HCT116 (cell line): ENCODE measurements at regions not wholly inside any gene's neighbourhood (a gene's known extent, or its start where the extent isn't known, plus 50 kb on each side); places are given as distances from the start of the nearest gene placed in this dataset.

ENCODE experiments used
- ATAC-seq: fragments of 200-7000 bp; cut with Tn5 transposase; 2 replicates; pipeline ENCODE4 v1.9.1; 2020; ENCODE audit warnings: mild to moderate bottlenecking, moderate library complexity
- BruUV-seq: library from RNA; stranded (reverse); fragments of 400-500 nt; replicated peaks from 2 replicates; lab custom pipeline; 2021; lab: Mats Ljungman, UMichigan
- CTCF ChIA-PET: fragments of 300-600 bp; sonication (Branson Sonifier 250); formaldehyde crosslinking; loops from one replicate; lab custom pipeline; 2021; ENCODE audit warnings: antibody characterized with exemption; lab: Charles Lee
- POLR2A ChIA-PET: fragments of 300-600, 350-600 bp; sonication (Branson Sonifier 250); formaldehyde crosslinking; loops from one replicate; lab custom pipeline; 2021; ENCODE audit warnings: antibody characterized with exemption; lab: Charles Lee
- RAD21 ChIA-PET, 2 experiments: fragments of 300-600 bp; sonication (Branson Sonifier 250); formaldehyde crosslinking; loops; one replicate each; lab custom pipeline; 2023; ENCODE audit warnings: low total read pairs in 2 of 2; ENCODE audit not compliant: uncharacterized antibody in 2 of 2, unreplicated experiment in 2 of 2, low non-redundant PET in 1 of 2; lab: Charles Lee
- DNase-seq: peaks from one replicate; pipeline ENCODE4 v3.0.0-alpha.2; 2010; ENCODE audit warnings: low read depth, low spot score
- H2AFZ ChIP-seq: fragments of 200-600 bp; shearing (Covaris generic), sonication (generic); 2 replicates; pipeline ENCODE4 v1.6.1; 2017; ENCODE audit warnings: low read depth, mixed run types, mixed read lengths, antibody characterized with exemption, low read length; ENCODE audit not compliant: poor library complexity, severe bottlenecking
- H3K27ac ChIP-seq: 2 replicates; pipeline ENCODE4 v1.5.1; 2012; ENCODE audit warnings: low read depth, low read length
- H3K27me3 ChIP-seq: fragments of 200-600 bp; sonication (generic); 2 replicates; pipeline ENCODE4 v1.6.1; 2016; ENCODE audit warnings: mixed run types, low read length, mixed read lengths; ENCODE audit not compliant: insufficient read depth
- H3K36me3 ChIP-seq, 2 experiments: fragments of 200-500 bp in 1 of 2; fragments of 200-600 bp in 1 of 2; sonication (Bioruptor generic) in 1 of 2; sonication (generic) in 1 of 2; 2 replicates each; pipeline versions ENCODE4 v1.5.1 to v1.6.1; 2014 to 2016; ENCODE audit warnings: low read length in 2 of 2, inconsistent platforms in 1 of 2, mixed read lengths in 1 of 2, mixed run types in 1 of 2; ENCODE audit not compliant: insufficient read depth in 2 of 2, control insufficient read depth in 1 of 2
- H3K4me1 ChIP-seq, 2 experiments: fragments of 200-600 bp in 1 of 2; sonication (generic) in 1 of 2; 2 replicates each; pipeline versions ENCODE4 v1.5.1 to v1.6.1; 2012 to 2017; ENCODE audit warnings: low read length in 2 of 2, inconsistent platforms in 1 of 2, mild to moderate bottlenecking in 1 of 2, mixed read lengths in 1 of 2, mixed run types in 1 of 2, moderate library complexity in 1 of 2; ENCODE audit not compliant: insufficient read depth in 2 of 2, control insufficient read depth in 1 of 2
- H3K4me2 ChIP-seq: fragments of 200-600 bp; sonication (generic); 2 replicates; pipeline ENCODE4 v1.6.1; 2017; ENCODE audit warnings: mixed run types, low read length, mixed read lengths
- H3K4me3 ChIP-seq, 2 experiments: fragments of 200-600 bp in 1 of 2; sonication (generic) in 1 of 2; replicated peaks in 1 of 2; 2 replicates each; pipeline ENCODE4 v1.5.1; 2011 to 2016; ENCODE audit warnings: low read length in 2 of 2, control low read depth in 1 of 2, low read depth in 1 of 2, mild to moderate bottlenecking in 1 of 2, mixed read lengths in 1 of 2, mixed run types in 1 of 2
- H3K79me2 ChIP-seq: fragments of 200-600 bp; sonication (generic); 2 replicates; pipeline ENCODE4 v1.6.1; 2017; ENCODE audit warnings: mild to moderate bottlenecking, mixed run types, low read length, moderate library complexity, mixed read lengths; ENCODE audit not compliant: insufficient read depth
- H3K9ac ChIP-seq: fragments of 200-600 bp; sonication (generic); 2 replicates; pipeline ENCODE4 v1.6.1; 2016; ENCODE audit warnings: low read length, mixed read lengths
- H3K9me2 ChIP-seq: fragments of 200-600 bp; sonication (generic), shearing (Covaris generic); 2 replicates; pipeline ENCODE4 v1.6.1; 2017; ENCODE audit warnings: mixed run types, mild to moderate bottlenecking, moderate library complexity; ENCODE audit not compliant: insufficient read depth
- H3K9me3 ChIP-seq, 2 experiments: fragments of 200-500 bp in 1 of 2; fragments of 200-600 bp in 1 of 2; sonication (Bioruptor generic) in 1 of 2; sonication (generic) in 1 of 2; 2 replicates each; pipeline ENCODE4 v1.6.1; 2014 to 2017; ENCODE audit warnings: low read length in 2 of 2, mixed read lengths in 2 of 2, inconsistent platforms in 1 of 2, low read depth in 1 of 2, mild to moderate bottlenecking in 1 of 2, mixed run types in 1 of 2, moderate library complexity in 1 of 2; ENCODE audit not compliant: control insufficient read depth in 1 of 2, insufficient read depth in 1 of 2
- H4K20me1 ChIP-seq: fragments of 200-600 bp; sonication (generic), shearing (Covaris generic); 2 replicates; pipeline ENCODE4 v1.6.1; 2017; ENCODE audit warnings: mixed run types, mild to moderate bottlenecking, moderate library complexity; ENCODE audit not compliant: insufficient read depth
- EGR1 ChIP-seq: IDR thresholded peaks from 2 replicates; pipeline ENCODE4 v1.6.1; 2012; ENCODE audit warnings: low read depth
- FOSL1 ChIP-seq: IDR thresholded peaks from 2 replicates; pipeline ENCODE4 v1.6.1; 2012; ENCODE audit warnings: low read depth
- JUND ChIP-seq: IDR thresholded peaks from 2 replicates; pipeline ENCODE4 v1.6.1; 2012
- POLR2A ChIP-seq: IDR thresholded peaks from 2 replicates; pipeline ENCODE4 v1.7.0; 2011; ENCODE audit warnings: borderline replicate concordance; ENCODE audit not compliant: insufficient read depth, insufficient read length; ENCODE audit errors: extremely low read depth
- RAD21 ChIP-seq: IDR thresholded peaks from 2 replicates; pipeline ENCODE4 v1.6.1; 2012; ENCODE audit warnings: low read depth, mild to moderate bottlenecking
- SIN3A ChIP-seq: IDR thresholded peaks from 2 replicates; pipeline ENCODE4 v1.6.1; 2012; ENCODE audit warnings: low read depth
- SP1 ChIP-seq: IDR thresholded peaks from 2 replicates; pipeline ENCODE4 v1.6.1; 2012; ENCODE audit warnings: low read depth
- YY1 ChIP-seq: IDR thresholded peaks from 2 replicates; pipeline ENCODE4 v1.6.1; 2011; ENCODE audit warnings: low read length, low read depth, moderate library complexity, mild to moderate bottlenecking; ENCODE audit not compliant: insufficient replicate concordance; ENCODE audit errors: extremely low read depth
- ZBTB33 ChIP-seq: IDR thresholded peaks from 2 replicates; pipeline ENCODE4 v1.6.1; 2011; ENCODE audit warnings: mild to moderate bottlenecking, low read length, moderate library complexity; ENCODE audit not compliant: insufficient replicate concordance; ENCODE audit errors: extremely low read depth
- ZFX ChIP-seq: fragments of 450-650 bp; IDR thresholded peaks from 2 replicates; pipeline ENCODE4 v1.6.1; 2017
- intact Hi-C: fragments of 100-400 bp; cut with micrococcal nuclease; formaldehyde crosslinking; loops from 2 replicates; pipeline ENCODE4 v1.10.0; 2022
- TF ChIP-seq, protein P1 (sequence below), 3 experiments: fragments of 200-600 bp in 1 of 3; sonication (generic) in 1 of 3; IDR thresholded peaks in 2 of 3; conservative IDR thresholded peaks in 1 of 3; 2 replicates each; pipeline ENCODE4 v1.5.1; 2012 to 2017; ENCODE audit warnings: low read depth in 2 of 3, low read length in 2 of 3, antibody characterized with exemption in 1 of 3, borderline replicate concordance in 1 of 3, control low read depth in 1 of 3, mild to moderate bottlenecking in 1 of 3, mixed read lengths in 1 of 3, mixed run types in 1 of 3, moderate library complexity in 1 of 3; ENCODE audit not compliant: insufficient read depth in 1 of 3
- TF ChIP-seq, protein P2 (sequence below): IDR thresholded peaks from 2 replicates; pipeline ENCODE4 v1.6.1; 2012

DNA sequence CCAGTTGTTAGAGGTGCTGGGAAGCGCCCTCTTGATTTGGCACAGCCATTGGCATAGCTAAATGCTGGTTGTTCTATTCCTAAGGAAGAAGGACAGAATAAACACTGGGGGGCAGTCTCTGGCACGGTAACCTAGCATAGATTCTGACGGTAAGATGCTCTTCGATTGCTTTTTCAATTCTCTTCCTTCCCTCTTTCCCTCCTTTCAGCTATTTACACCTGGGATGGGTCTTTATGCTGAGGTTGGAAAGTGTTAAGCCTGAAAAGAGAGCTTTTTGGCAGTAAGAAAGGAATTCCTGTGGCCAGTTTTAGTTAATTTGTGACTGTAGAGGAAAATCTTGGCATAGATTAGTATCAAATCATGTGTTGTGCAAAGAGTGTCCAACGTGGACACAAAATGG lies 162.8 kb downstream of the SNAPC1 start:
- ChIA-PET RAD21 (interaction anchor here in 1 of 2 experiments (0.8 kb wide), 1 partner anchor 202 kb away, joined by 3 read pairs; no protein-coding TSS in a partner anchor), POLR2A (no interaction called here), CTCF (interaction anchor here (0.6 to 1.6 kb wide), 8 partner anchors 8 to 202 kb away, joined by 3 to 33 read pairs (median 4); no protein-coding TSS in a partner anchor)
- Histone ChIP-seq H3K4me2 (no peak overlapping the region), H3K9me2 (no peaks in the 10 kb centered on the region), H3K4me1 (no peaks in the 10 kb centered on the region), H4K20me1 (no peaks in the 10 kb centered on the region), H3K27me3 (peaks cover 63% of the 10 kb centered on the region), H3K36me3 (no peaks in the 10 kb centered on the region), H3K4me3 (no peak overlapping the region), H2AFZ (no peak overlapping the region), H3K9ac (no peak overlapping the region), H3K27ac (no peak overlapping the region), H3K9me3 (no peaks in the 10 kb centered on the region), H3K79me2 (no peaks in the 10 kb centered on the region)
- DNase-seq, result peak; percentile 18
- peak; percentile 73 for ATAC-seq
- no TSS peak for BruUV-seq
- TF ChIP-seq FOSL1 (no peak), RAD21 (no peak)
- TF ChIP-seq, protein P1, sequence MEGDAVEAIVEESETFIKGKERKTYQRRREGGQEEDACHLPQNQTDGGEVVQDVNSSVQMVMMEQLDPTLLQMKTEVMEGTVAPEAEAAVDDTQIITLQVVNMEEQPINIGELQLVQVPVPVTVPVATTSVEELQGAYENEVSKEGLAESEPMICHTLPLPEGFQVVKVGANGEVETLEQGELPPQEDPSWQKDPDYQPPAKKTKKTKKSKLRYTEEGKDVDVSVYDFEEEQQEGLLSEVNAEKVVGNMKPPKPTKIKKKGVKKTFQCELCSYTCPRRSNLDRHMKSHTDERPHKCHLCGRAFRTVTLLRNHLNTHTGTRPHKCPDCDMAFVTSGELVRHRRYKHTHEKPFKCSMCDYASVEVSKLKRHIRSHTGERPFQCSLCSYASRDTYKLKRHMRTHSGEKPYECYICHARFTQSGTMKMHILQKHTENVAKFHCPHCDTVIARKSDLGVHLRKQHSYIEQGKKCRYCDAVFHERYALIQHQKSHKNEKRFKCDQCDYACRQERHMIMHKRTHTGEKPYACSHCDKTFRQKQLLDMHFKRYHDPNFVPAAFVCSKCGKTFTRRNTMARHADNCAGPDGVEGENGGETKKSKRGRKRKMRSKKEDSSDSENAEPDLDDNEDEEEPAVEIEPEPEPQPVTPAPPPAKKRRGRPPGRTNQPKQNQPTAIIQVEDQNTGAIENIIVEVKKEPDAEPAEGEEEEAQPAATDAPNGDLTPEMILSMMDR (IDR thresholded peaks at IDR 0.05 in 2 of 3, conservative IDR thresholded peaks at IDR 0.05 in 1 of 3; ENCODE audit: borderline replicate concordance in 1 of 3, insufficient read depth in 1 of 3, low read depth in 2 of 3, low read length in 2 of 3), result peak in 2 of 3 experiments; percentile 42; a peak in 4 of 6 replicates
- intact Hi-C loops, result loop anchor here (2.0 kb wide), 1 partner anchor 202 kb away; no protein-coding TSS in a partner anchor

DNA sequence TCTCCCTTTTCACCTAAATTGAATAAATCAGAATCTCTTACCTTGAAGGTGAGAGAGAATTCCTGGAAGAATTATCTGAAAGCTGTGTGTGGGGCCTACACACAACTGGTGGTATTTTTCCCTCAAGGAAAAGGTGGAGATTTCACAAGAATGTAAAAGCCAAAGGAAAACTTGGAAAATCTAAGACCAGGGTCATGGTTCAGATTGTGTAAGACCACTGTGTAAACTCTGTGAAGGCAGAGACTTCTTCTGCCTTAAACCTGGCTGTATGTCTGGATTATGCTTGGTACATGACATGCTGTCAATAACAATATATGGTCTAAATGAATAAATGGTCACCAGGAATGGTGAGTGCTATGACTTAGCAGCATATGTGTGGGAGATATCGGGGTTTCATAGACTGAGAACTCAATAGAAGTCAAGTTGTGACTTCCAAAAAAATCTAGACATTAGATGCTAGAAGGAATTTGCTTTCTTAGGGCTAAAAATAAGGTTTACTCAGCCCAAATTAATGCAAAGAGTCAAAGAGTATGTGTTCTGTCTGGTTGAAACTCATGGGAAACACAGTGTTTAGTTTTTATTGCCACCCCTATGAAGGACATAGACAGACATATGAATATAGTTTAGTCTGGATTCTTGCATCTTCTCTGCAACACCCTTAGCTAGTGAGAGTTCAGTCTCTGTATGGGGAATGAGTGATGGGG lies 163.7 kb downstream of the SNAPC1 start:
- H3K4me3 ChIP-seq, result no peak overlapping the region
- TF ChIP-seq SIN3A (no peak), EGR1 (no peak), SP1 (no peak), JUND (no peak), ZBTB33 (no peak), POLR2A (no peak), YY1 (no peak), ZFX (no peak)
- TF ChIP-seq, protein P2, sequence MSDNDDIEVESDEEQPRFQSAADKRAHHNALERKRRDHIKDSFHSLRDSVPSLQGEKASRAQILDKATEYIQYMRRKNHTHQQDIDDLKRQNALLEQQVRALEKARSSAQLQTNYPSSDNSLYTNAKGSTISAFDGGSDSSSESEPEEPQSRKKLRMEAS, result no peak
- no peaks in the 10 kb centered on the region for H3K9me3 ChIP-seq
- RAD21 ChIA-PET, result no interaction called here
- no peak overlapping the region for H3K4me2 ChIP-seq
- H3K4me1 ChIP-seq, result no peaks in the 10 kb centered on the region
- no peaks in the 10 kb centered on the region for H3K9me2 ChIP-seq
- no peak overlapping the region for H3K27ac ChIP-seq
- no TSS peak for BruUV-seq
- H3K79me2 ChIP-seq, result no peaks in the 10 kb centered on the region
- peaks cover 65% of the 10 kb centered on the region for H3K27me3 ChIP-seq
- POLR2A ChIA-PET, result no interaction called here
- CTCF ChIA-PET, result interaction anchor here (1.6 kb wide), 1 partner anchor 201 kb away, joined by 33 read pairs; no protein-coding TSS in a partner anchor
- intact Hi-C loops, result loop anchor here (2.0 kb wide), 1 partner anchor 201 kb away; no protein-coding TSS in a partner anchor
- H3K9ac ChIP-seq, result no peak overlapping the region
- ATAC-seq, result no peak
- DNase-seq, result no peak
- no peak overlapping the region for H2AFZ ChIP-seq
- H3K36me3 ChIP-seq, result no peaks in the 10 kb centered on the region
- H4K20me1 ChIP-seq, result no peaks in the 10 kb centered on the region
